SK-N-SH (cell line): ENCODE measurements at regions not wholly inside any gene's neighbourhood (a gene's known extent, or its start where the extent isn't known, plus 50 kb on each side); places are given as distances from the start of the nearest gene placed in this dataset.

Experiments used
- JUND ChIP-seq: IDR thresholded peaks from 2 replicates; pipeline ENCODE4 v1.4.0; 2012
- RAD21 ChIP-seq: IDR thresholded peaks from 2 replicates; pipeline ENCODE4 v1.6.1; 2012; ENCODE audit warnings: mild to moderate bottlenecking, low read length
- SMC3 ChIP-seq: IDR thresholded peaks from 2 replicates; pipeline ENCODE4 v1.6.1; 2012; ENCODE audit warnings: low read depth, low read length, improper control_type of control experiment
- TF ChIP-seq, protein P1 (sequence below): fragments of 200-600 bp; sonication (generic); IDR thresholded peaks from 2 replicates; pipeline ENCODE4 v1.6.1; 2017; ENCODE audit warnings: antibody characterized with exemption, mild to moderate bottlenecking, moderate library complexity
- TF ChIP-seq, protein P2 (sequence below): IDR thresholded peaks from 2 replicates; pipeline ENCODE4 v1.4.0; 2012; ENCODE audit warnings: low read depth

DNA sequence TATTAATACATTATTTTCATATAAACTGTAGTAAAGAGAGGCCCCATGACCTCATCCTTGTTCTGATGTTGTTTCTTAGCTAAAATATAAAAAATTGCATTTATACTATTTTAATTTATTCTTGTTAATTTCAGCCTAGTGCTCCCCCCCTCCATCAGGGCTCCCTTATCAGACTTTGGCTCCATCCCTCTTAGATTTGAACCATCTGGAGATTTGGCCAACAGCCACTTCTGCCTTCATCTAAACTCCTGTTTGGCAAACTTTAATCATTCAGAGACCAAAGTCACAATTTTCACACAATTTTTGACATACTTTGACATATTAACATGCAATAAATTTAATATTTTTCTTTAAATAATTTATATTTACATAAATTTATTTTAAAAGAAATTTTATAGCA, 569.3 kb downstream of the TDRD15 start:
- no peak for TF ChIP-seq SMC3
- TF ChIP-seq JUND: no peak
- TF ChIP-seq, protein P1, sequence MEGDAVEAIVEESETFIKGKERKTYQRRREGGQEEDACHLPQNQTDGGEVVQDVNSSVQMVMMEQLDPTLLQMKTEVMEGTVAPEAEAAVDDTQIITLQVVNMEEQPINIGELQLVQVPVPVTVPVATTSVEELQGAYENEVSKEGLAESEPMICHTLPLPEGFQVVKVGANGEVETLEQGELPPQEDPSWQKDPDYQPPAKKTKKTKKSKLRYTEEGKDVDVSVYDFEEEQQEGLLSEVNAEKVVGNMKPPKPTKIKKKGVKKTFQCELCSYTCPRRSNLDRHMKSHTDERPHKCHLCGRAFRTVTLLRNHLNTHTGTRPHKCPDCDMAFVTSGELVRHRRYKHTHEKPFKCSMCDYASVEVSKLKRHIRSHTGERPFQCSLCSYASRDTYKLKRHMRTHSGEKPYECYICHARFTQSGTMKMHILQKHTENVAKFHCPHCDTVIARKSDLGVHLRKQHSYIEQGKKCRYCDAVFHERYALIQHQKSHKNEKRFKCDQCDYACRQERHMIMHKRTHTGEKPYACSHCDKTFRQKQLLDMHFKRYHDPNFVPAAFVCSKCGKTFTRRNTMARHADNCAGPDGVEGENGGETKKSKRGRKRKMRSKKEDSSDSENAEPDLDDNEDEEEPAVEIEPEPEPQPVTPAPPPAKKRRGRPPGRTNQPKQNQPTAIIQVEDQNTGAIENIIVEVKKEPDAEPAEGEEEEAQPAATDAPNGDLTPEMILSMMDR: no peak
- no peak for TF ChIP-seq RAD21
- TF ChIP-seq, protein P2, sequence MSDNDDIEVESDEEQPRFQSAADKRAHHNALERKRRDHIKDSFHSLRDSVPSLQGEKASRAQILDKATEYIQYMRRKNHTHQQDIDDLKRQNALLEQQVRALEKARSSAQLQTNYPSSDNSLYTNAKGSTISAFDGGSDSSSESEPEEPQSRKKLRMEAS: no peak
